ENCODE measurements at regions not wholly inside any gene's neighbourhood (a gene's known extent, or its start where the extent isn't known, plus 50 kb on each side); places are given as distances from the start of the nearest gene placed in this dataset.

DNA sequence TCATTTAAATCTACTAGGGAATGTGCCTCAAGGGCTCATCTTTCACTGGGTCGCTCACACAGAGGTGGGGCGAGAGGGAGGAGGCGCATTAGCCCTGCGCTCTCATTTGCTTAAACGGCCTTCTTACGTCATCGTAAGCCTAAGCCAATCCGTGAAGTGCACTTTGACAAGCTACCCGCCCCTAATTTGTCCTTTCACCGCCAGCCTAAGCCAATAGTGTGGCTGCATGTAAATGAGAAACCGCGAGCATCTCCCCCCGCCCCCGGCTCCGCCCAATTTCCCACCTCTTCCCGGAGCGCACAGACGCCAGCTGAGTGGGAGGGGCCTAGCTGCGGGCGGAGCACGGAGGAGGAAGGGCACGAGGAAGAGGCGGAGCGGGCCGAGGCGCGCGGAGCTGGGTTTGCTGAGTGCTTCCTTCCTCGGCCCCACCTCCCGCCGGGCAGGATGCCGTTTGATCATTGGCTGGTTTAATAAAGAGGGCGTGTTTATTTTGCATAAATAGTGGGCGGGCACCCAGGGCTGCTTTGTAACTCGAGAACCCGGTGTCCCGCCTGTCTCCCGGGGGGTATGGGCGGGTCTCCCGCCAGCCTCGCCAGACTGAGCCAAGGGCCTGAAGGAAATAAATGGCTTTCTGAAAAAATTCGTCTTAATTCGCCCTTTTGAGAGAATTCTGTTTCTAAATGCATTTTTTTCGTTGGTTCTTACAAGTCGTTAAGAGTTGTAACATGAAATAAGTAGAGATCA is 289.6 kb upstream of the NFE2L3 start:
- TF ChIP-seq, protein P1, sequence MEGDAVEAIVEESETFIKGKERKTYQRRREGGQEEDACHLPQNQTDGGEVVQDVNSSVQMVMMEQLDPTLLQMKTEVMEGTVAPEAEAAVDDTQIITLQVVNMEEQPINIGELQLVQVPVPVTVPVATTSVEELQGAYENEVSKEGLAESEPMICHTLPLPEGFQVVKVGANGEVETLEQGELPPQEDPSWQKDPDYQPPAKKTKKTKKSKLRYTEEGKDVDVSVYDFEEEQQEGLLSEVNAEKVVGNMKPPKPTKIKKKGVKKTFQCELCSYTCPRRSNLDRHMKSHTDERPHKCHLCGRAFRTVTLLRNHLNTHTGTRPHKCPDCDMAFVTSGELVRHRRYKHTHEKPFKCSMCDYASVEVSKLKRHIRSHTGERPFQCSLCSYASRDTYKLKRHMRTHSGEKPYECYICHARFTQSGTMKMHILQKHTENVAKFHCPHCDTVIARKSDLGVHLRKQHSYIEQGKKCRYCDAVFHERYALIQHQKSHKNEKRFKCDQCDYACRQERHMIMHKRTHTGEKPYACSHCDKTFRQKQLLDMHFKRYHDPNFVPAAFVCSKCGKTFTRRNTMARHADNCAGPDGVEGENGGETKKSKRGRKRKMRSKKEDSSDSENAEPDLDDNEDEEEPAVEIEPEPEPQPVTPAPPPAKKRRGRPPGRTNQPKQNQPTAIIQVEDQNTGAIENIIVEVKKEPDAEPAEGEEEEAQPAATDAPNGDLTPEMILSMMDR (IDR thresholded peaks at IDR 0.05): no peak
- no peak for TF ChIP-seq POLR2A (IDR thresholded peaks at IDR 0.05)
